Neural cell (in vitro differentiated cells): ENCODE measurements at regions not wholly inside any gene's neighbourhood (a gene's known extent, or its start where the extent isn't known, plus 50 kb on each side); places are given as distances from the start of the nearest gene placed in this dataset.

Source experiments
- EP300 ChIP-seq: fragments of 450-650 bp; conservative IDR thresholded peaks from 2 replicates; pipeline ENCODE4 v1.6.1; 2014; ENCODE audit warnings: antibody characterized with exemption, mild to moderate bottlenecking, moderate library complexity; ENCODE audit not compliant: poor library complexity, severe bottlenecking
- EZH2 ChIP-seq: fragments of 200-600, 300-800 bp; shearing (Covaris generic), sonication (generic); IDR thresholded peaks from 2 replicates; pipeline ENCODE4 v1.6.1; 2014; ENCODE audit warnings: antibody characterized with exemption, low read length, borderline replicate concordance, mild to moderate bottlenecking; ENCODE audit not compliant: insufficient read depth, poor library complexity, severe bottlenecking
- MXI1 ChIP-seq: fragments of 450-650 bp; conservative IDR thresholded peaks from 2 replicates; pipeline ENCODE4 v1.6.1; 2014; ENCODE audit warnings: antibody characterized with exemption, mild to moderate bottlenecking; ENCODE audit not compliant: poor library complexity, severe bottlenecking
- POLR2AphosphoS5 ChIP-seq: IDR thresholded peaks from 2 replicates; pipeline ENCODE4 v1.6.1; 2012
- TF ChIP-seq, protein P1 (sequence below): fragments of 450-650 bp; IDR thresholded peaks from 2 replicates; pipeline ENCODE4 v1.5.1; 2014; ENCODE audit warnings: antibody characterized with exemption, mild to moderate bottlenecking, moderate library complexity; ENCODE audit not compliant: poor library complexity, severe bottlenecking

DNA sequence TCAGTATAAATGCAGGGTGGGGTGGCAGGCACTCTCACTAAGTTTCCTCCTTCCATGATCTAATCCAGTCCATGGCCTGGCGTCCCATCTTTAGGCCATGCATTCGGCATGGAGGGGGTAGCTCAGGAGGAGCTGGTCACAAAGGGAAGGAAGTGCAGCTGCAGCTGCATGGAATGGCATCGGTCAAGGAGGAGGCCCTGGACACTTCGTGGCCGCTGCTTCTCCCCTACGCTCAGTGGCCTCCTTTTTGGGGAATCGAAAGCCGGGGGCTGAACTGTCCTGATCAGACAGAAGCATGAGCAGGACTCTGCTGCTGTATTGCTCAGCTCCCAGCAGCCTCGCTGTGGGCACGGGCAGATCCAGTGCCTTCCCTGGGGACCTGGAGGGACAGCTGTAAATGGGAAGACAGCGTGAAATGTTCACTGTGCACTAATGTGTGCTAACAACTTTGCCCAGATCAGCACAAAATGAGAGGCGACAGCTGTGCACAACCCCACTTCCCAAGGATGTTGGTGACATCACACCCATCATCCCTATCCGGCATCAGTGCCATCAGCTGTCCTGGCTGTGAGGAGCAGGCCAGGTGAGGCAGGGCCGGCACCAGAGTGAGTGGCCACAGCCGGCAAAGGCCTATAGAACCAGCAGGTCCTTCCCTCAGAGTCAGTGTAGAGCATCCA, 520.1 kb upstream of the RAB6C start:
- TF ChIP-seq EP300: no peak
- TF ChIP-seq, protein P1, sequence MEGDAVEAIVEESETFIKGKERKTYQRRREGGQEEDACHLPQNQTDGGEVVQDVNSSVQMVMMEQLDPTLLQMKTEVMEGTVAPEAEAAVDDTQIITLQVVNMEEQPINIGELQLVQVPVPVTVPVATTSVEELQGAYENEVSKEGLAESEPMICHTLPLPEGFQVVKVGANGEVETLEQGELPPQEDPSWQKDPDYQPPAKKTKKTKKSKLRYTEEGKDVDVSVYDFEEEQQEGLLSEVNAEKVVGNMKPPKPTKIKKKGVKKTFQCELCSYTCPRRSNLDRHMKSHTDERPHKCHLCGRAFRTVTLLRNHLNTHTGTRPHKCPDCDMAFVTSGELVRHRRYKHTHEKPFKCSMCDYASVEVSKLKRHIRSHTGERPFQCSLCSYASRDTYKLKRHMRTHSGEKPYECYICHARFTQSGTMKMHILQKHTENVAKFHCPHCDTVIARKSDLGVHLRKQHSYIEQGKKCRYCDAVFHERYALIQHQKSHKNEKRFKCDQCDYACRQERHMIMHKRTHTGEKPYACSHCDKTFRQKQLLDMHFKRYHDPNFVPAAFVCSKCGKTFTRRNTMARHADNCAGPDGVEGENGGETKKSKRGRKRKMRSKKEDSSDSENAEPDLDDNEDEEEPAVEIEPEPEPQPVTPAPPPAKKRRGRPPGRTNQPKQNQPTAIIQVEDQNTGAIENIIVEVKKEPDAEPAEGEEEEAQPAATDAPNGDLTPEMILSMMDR: no peak
- TF ChIP-seq MXI1: no peak
- TF ChIP-seq EZH2: no peak
- TF ChIP-seq POLR2AphosphoS5: no peak
